GF-D8 (cell line): ENCODE measurements at regions not wholly inside any gene's neighbourhood (a gene's known extent, or its start where the extent isn't known, plus 50 kb on each side); places are given as distances from the start of the nearest gene placed in this dataset.
"Not testable (repeated sequence)": the region's sequence is repeated elsewhere in the genome, so short reads cannot be mapped to it uniquely, and the experiment has no call there.

ENCODE experiments used
- DNase-seq: peaks from one replicate; lab custom pipeline; 2025; lab: John Stamatoyannopoulos, UW

GRCh38 chr1:230556453-230556852 is 85.8 kb upstream of the COG2 start:
- no peak for DNase-seq

GRCh38 chr1:230555814-230556213 is 86.5 kb upstream of the COG2 start:
- no peak for DNase-seq

- DNase-seq, result no peak
Measured at GRCh38 chr1:230552880-230553279, 89.4 kb upstream of the COG2 start.

GRCh38 chr1:230550945-230551344 is 91.3 kb upstream of the COG2 start:
- not testable (repeated sequence) for DNase-seq

GRCh38 chr1:230550428-230550827 is 91.9 kb upstream of the COG2 start:
- no peak for DNase-seq

- DNase-seq, result no peak
Measured at GRCh38 chr1:230549625-230550024, 92.7 kb upstream of the COG2 start.

- DNase-seq, result no peak
Measured at GRCh38 chr1:230548997-230549396, 93.3 kb upstream of the COG2 start.

- DNase-seq, result no peak
Measured at GRCh38 chr1:230548357-230548756, 93.9 kb upstream of the COG2 start.

- DNase-seq, result no peak
Measured at GRCh38 chr1:230545181-230545580, 97.1 kb upstream of the COG2 start.

GRCh38 chr1:230544758-230545157 is 97.5 kb upstream of the COG2 start:
- no peak for DNase-seq

- no peak for DNase-seq
Measured at GRCh38 chr1:230543085-230543484, 99.2 kb upstream of the COG2 start.

- DNase-seq, result no peak
Measured at GRCh38 chr1:230542681-230543080, 99.6 kb upstream of the COG2 start.

- DNase-seq, result no peak
Measured at GRCh38 chr1:230542054-230542453, 100.2 kb upstream of the COG2 start.

- no peak for DNase-seq
Measured at GRCh38 chr1:230541306-230541705, 101.0 kb upstream of the COG2 start.

- no peak for DNase-seq
Measured at GRCh38 chr1:230540421-230541155, 101.7 kb upstream of the COG2 start.

GRCh38 chr1:230537456-230537855 is 104.8 kb upstream of the COG2 start:
- DNase-seq, result no peak

- DNase-seq, result no peak
Measured at GRCh38 chr1:230536641-230537155, 105.6 kb upstream of the COG2 start.

- no peak for DNase-seq
Measured at GRCh38 chr1:230534224-230534623, 108.1 kb upstream of the COG2 start.

GRCh38 chr1:230531103-230531502 is 105.0 kb upstream of the PGBD5 start:
- no peak for DNase-seq

- DNase-seq, result no peak
Measured at GRCh38 chr1:230519246-230519645, 93.1 kb upstream of the PGBD5 start.

GRCh38 chr1:230518511-230518910 is 92.4 kb upstream of the PGBD5 start:
- DNase-seq, result no peak

GRCh38 chr1:230517786-230518185 is 91.7 kb upstream of the PGBD5 start:
- no peak for DNase-seq

GRCh38 chr1:230517326-230517725 is 91.2 kb upstream of the PGBD5 start:
- DNase-seq, result no peak

GRCh38 chr1:230516889-230517288 is 90.8 kb upstream of the PGBD5 start:
- no peak for DNase-seq
